ENCODE measurements at regions not wholly inside any gene's neighbourhood (a gene's known extent, or its start where the extent isn't known, plus 50 kb on each side); places are given as distances from the start of the nearest gene placed in this dataset.

- no peak for DNase-seq (ENCODE audit: low spot score)
Observed at GRCh38 chr10:90470966-90471365, 386.9 kb downstream of the HTR7 start.

GRCh38 chr10:90480466-90480865, 377.4 kb downstream of the HTR7 start:
- no peak for DNase-seq (ENCODE audit: low spot score)

GRCh38 chr10:90481326-90481923, 376.4 kb downstream of the HTR7 start:
- no peak for DNase-seq (ENCODE audit: low spot score)

GRCh38 chr10:90484518-90484917, 373.3 kb downstream of the HTR7 start:
- DNase-seq (ENCODE audit: low spot score), result no peak

GRCh38 chr10:90494183-90494582, 363.7 kb downstream of the HTR7 start:
- DNase-seq (ENCODE audit: low spot score), result no peak

- no peak for DNase-seq (ENCODE audit: low spot score)
Observed at GRCh38 chr10:90504172-90504571, 353.7 kb downstream of the HTR7 start.

GRCh38 chr10:90526721-90527120, 331.1 kb downstream of the HTR7 start:
- DNase-seq (ENCODE audit: low spot score), result no peak

GRCh38 chr10:90530521-90530920, 327.3 kb downstream of the HTR7 start:
- no peak for DNase-seq (ENCODE audit: low spot score)

- no peak for DNase-seq (ENCODE audit: low spot score)
Observed at GRCh38 chr10:90557385-90557784, 300.5 kb downstream of the HTR7 start.

GRCh38 chr10:90560331-90560730, 297.5 kb downstream of the HTR7 start:
- DNase-seq (ENCODE audit: low spot score), result no peak

- DNase-seq (ENCODE audit: low spot score), result no peak
Observed at GRCh38 chr10:90561666-90562065, 296.2 kb downstream of the HTR7 start.

GRCh38 chr10:90571481-90572258, 286.2 kb downstream of the HTR7 start:
- DNase-seq (ENCODE audit: low spot score), result no peak

- no peak for DNase-seq (ENCODE audit: low spot score)
Observed at GRCh38 chr10:90575125-90575524, 282.7 kb downstream of the HTR7 start.

- DNase-seq (ENCODE audit: low spot score), result no peak
Observed at GRCh38 chr10:90577569-90577968, 280.3 kb downstream of the HTR7 start.

- DNase-seq (ENCODE audit: low spot score), result no peak
Observed at GRCh38 chr10:90579602-90580242, 278.1 kb downstream of the HTR7 start.

- no peak for DNase-seq (ENCODE audit: low spot score)
Observed at GRCh38 chr10:90583416-90583815, 274.4 kb downstream of the HTR7 start.

GRCh38 chr10:90587081-90587491, 270.8 kb downstream of the HTR7 start:
- DNase-seq (ENCODE audit: low spot score), result no peak

- no peak for DNase-seq (ENCODE audit: low spot score)
Observed at GRCh38 chr10:90587561-90587960, 270.3 kb downstream of the HTR7 start.

GRCh38 chr10:90588222-90588621, 269.6 kb downstream of the HTR7 start:
- DNase-seq (ENCODE audit: low spot score), result no peak

GRCh38 chr10:90589825-90590224, 268.0 kb downstream of the HTR7 start:
- DNase-seq (ENCODE audit: low spot score), result no peak

GRCh38 chr10:90591629-90592028, 266.2 kb downstream of the HTR7 start:
- DNase-seq (ENCODE audit: low spot score), result no peak

GRCh38 chr10:90592638-90593302, 265.1 kb downstream of the HTR7 start:
- no peak for DNase-seq (ENCODE audit: low spot score)

- no peak for DNase-seq (ENCODE audit: low spot score)
Observed at GRCh38 chr10:90598513-90598912, 259.3 kb downstream of the HTR7 start.

Data from left forelimb (tissue), 1 donor.